ENCODE measurements at regions not wholly inside any gene's neighbourhood (a gene's known extent, or its start where the extent isn't known, plus 50 kb on each side); places are given as distances from the start of the nearest gene placed in this dataset.
A peak's percentile ranks its signal among the peaks of the same experiment; 100 is the strongest.

DNA sequence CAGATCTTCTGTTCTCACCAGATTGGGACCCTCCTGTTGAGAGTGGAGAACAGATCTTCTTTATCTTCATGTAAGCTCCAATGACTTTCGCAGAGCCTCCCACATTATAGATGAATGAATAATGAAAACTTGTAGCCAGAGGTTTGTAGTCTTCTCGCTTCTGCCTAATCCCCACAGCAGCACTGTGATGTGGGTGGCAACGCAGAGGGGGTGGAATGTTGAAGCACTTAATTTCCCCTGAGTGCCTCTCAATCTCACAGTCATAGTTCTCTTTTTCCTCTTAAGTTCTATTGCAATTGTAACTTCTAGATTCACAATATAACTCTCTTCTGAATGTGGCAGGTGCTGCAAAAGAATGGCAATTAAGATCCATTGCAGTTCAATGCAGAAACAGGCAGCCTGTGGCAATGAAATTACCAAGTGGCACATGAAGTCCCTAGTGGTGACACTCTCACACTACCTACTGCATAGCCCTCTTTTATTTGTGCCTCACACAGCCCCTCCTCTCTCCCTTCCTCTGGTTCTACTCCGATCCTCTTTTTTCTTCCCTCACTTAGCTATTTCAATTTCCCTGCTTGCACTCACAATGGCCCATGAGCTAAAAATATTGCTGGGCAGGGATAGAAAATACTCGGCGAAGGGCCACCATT, 281.9 kb downstream of the UBE3D start:
- TF ChIP-seq CTCF (IDR thresholded peaks at IDR 0.05) = peak in 4 of 12 donors; percentile 15 to 23 (median 20)
- TF ChIP-seq POLR2A (IDR thresholded peaks at IDR 0.05) = no peak
